HCT116 (cell line): ENCODE measurements at regions not wholly inside any gene's neighbourhood (a gene's known extent, or its start where the extent isn't known, plus 50 kb on each side); places are given as distances from the start of the nearest gene placed in this dataset.

ENCODE experiments used
- ATAC-seq: fragments of 200-7000 bp; cut with Tn5 transposase; 2 replicates; pipeline ENCODE4 v1.9.1; 2020; ENCODE audit warnings: mild to moderate bottlenecking, moderate library complexity
- BruUV-seq: library from RNA; stranded (reverse); fragments of 400-500 nt; replicated peaks from 2 replicates; lab custom pipeline; 2021; lab: Mats Ljungman, UMichigan
- CTCF ChIA-PET: fragments of 300-600 bp; sonication (Branson Sonifier 250); formaldehyde crosslinking; loops from one replicate; lab custom pipeline; 2021; ENCODE audit warnings: antibody characterized with exemption; lab: Charles Lee
- POLR2A ChIA-PET: fragments of 300-600, 350-600 bp; sonication (Branson Sonifier 250); formaldehyde crosslinking; loops from one replicate; lab custom pipeline; 2021; ENCODE audit warnings: antibody characterized with exemption; lab: Charles Lee
- RAD21 ChIA-PET, 2 experiments: fragments of 300-600 bp; sonication (Branson Sonifier 250); formaldehyde crosslinking; loops; one replicate each; lab custom pipeline; 2023; ENCODE audit warnings: low total read pairs in 2 of 2; ENCODE audit not compliant: uncharacterized antibody in 2 of 2, unreplicated experiment in 2 of 2, low non-redundant PET in 1 of 2; lab: Charles Lee
- DNase-seq: peaks from one replicate; pipeline ENCODE4 v3.0.0-alpha.2; 2010; ENCODE audit warnings: low read depth, low spot score
- H2AFZ ChIP-seq: fragments of 200-600 bp; shearing (Covaris generic), sonication (generic); 2 replicates; pipeline ENCODE4 v1.6.1; 2017; ENCODE audit warnings: low read depth, mixed run types, mixed read lengths, antibody characterized with exemption, low read length; ENCODE audit not compliant: poor library complexity, severe bottlenecking
- H3K27ac ChIP-seq: 2 replicates; pipeline ENCODE4 v1.5.1; 2012; ENCODE audit warnings: low read depth, low read length
- H3K27me3 ChIP-seq: fragments of 200-600 bp; sonication (generic); 2 replicates; pipeline ENCODE4 v1.6.1; 2016; ENCODE audit warnings: mixed run types, low read length, mixed read lengths; ENCODE audit not compliant: insufficient read depth
- H3K36me3 ChIP-seq, 2 experiments: fragments of 200-500 bp in 1 of 2; fragments of 200-600 bp in 1 of 2; sonication (Bioruptor generic) in 1 of 2; sonication (generic) in 1 of 2; 2 replicates each; pipeline versions ENCODE4 v1.5.1 to v1.6.1; 2014 to 2016; ENCODE audit warnings: low read length in 2 of 2, inconsistent platforms in 1 of 2, mixed read lengths in 1 of 2, mixed run types in 1 of 2; ENCODE audit not compliant: insufficient read depth in 2 of 2, control insufficient read depth in 1 of 2
- H3K4me1 ChIP-seq, 2 experiments: fragments of 200-600 bp in 1 of 2; sonication (generic) in 1 of 2; 2 replicates each; pipeline versions ENCODE4 v1.5.1 to v1.6.1; 2012 to 2017; ENCODE audit warnings: low read length in 2 of 2, inconsistent platforms in 1 of 2, mild to moderate bottlenecking in 1 of 2, mixed read lengths in 1 of 2, mixed run types in 1 of 2, moderate library complexity in 1 of 2; ENCODE audit not compliant: insufficient read depth in 2 of 2, control insufficient read depth in 1 of 2
- H3K4me2 ChIP-seq: fragments of 200-600 bp; sonication (generic); 2 replicates; pipeline ENCODE4 v1.6.1; 2017; ENCODE audit warnings: mixed run types, low read length, mixed read lengths
- H3K4me3 ChIP-seq, 2 experiments: fragments of 200-600 bp in 1 of 2; sonication (generic) in 1 of 2; replicated peaks in 1 of 2; 2 replicates each; pipeline ENCODE4 v1.5.1; 2011 to 2016; ENCODE audit warnings: low read length in 2 of 2, control low read depth in 1 of 2, low read depth in 1 of 2, mild to moderate bottlenecking in 1 of 2, mixed read lengths in 1 of 2, mixed run types in 1 of 2
- H3K79me2 ChIP-seq: fragments of 200-600 bp; sonication (generic); 2 replicates; pipeline ENCODE4 v1.6.1; 2017; ENCODE audit warnings: mild to moderate bottlenecking, mixed run types, low read length, moderate library complexity, mixed read lengths; ENCODE audit not compliant: insufficient read depth
- H3K9ac ChIP-seq: fragments of 200-600 bp; sonication (generic); 2 replicates; pipeline ENCODE4 v1.6.1; 2016; ENCODE audit warnings: low read length, mixed read lengths
- H3K9me2 ChIP-seq: fragments of 200-600 bp; sonication (generic), shearing (Covaris generic); 2 replicates; pipeline ENCODE4 v1.6.1; 2017; ENCODE audit warnings: mixed run types, mild to moderate bottlenecking, moderate library complexity; ENCODE audit not compliant: insufficient read depth
- H3K9me3 ChIP-seq, 2 experiments: fragments of 200-500 bp in 1 of 2; fragments of 200-600 bp in 1 of 2; sonication (Bioruptor generic) in 1 of 2; sonication (generic) in 1 of 2; 2 replicates each; pipeline ENCODE4 v1.6.1; 2014 to 2017; ENCODE audit warnings: low read length in 2 of 2, mixed read lengths in 2 of 2, inconsistent platforms in 1 of 2, low read depth in 1 of 2, mild to moderate bottlenecking in 1 of 2, mixed run types in 1 of 2, moderate library complexity in 1 of 2; ENCODE audit not compliant: control insufficient read depth in 1 of 2, insufficient read depth in 1 of 2
- H4K20me1 ChIP-seq: fragments of 200-600 bp; sonication (generic), shearing (Covaris generic); 2 replicates; pipeline ENCODE4 v1.6.1; 2017; ENCODE audit warnings: mixed run types, mild to moderate bottlenecking, moderate library complexity; ENCODE audit not compliant: insufficient read depth
- ATF3 ChIP-seq: IDR thresholded peaks from 2 replicates; pipeline ENCODE4 v1.6.1; 2012
- CBX3 ChIP-seq: IDR thresholded peaks from 2 replicates; pipeline ENCODE4 v1.6.1; 2012; ENCODE audit warnings: low read depth
- EGR1 ChIP-seq: IDR thresholded peaks from 2 replicates; pipeline ENCODE4 v1.6.1; 2012; ENCODE audit warnings: low read depth
- EZH2 ChIP-seq: fragments of 200-600 bp; sonication (generic); IDR thresholded peaks from 2 replicates; pipeline ENCODE4 v1.6.1; 2017; ENCODE audit warnings: antibody characterized with exemption, mixed run types
- EZH2phosphoT487 ChIP-seq: fragments of 200-600 bp; IDR thresholded peaks from 2 replicates; pipeline ENCODE4 v1.6.1; 2018; ENCODE audit warnings: antibody characterized with exemption, borderline replicate concordance
- FOSL1 ChIP-seq: IDR thresholded peaks from 2 replicates; pipeline ENCODE4 v1.6.1; 2012; ENCODE audit warnings: low read depth
- MAX ChIP-seq: IDR thresholded peaks from 2 replicates; pipeline ENCODE4 v1.6.1; 2012
- POLR2AphosphoS5 ChIP-seq: IDR thresholded peaks from 2 replicates; pipeline ENCODE4 v1.6.1; 2011; ENCODE audit warnings: mild to moderate bottlenecking, low read depth, low read length, moderate library complexity
- REST ChIP-seq: IDR thresholded peaks from 2 replicates; pipeline ENCODE4 v1.6.1; 2012; ENCODE audit warnings: low read depth
- SP1 ChIP-seq: IDR thresholded peaks from 2 replicates; pipeline ENCODE4 v1.6.1; 2012; ENCODE audit warnings: low read depth
- SRF ChIP-seq: IDR thresholded peaks from 2 replicates; pipeline ENCODE4 v1.6.1; 2012; ENCODE audit warnings: low read depth
- TCF7L2 ChIP-seq: IDR thresholded peaks from 2 replicates; pipeline ENCODE4 v1.7.0; 2011; ENCODE audit warnings: borderline replicate concordance, inconsistent platforms; ENCODE audit not compliant: insufficient read depth, insufficient read length; ENCODE audit errors: extremely low read depth
- ZBTB33 ChIP-seq: IDR thresholded peaks from 2 replicates; pipeline ENCODE4 v1.6.1; 2011; ENCODE audit warnings: mild to moderate bottlenecking, low read length, moderate library complexity; ENCODE audit not compliant: insufficient replicate concordance; ENCODE audit errors: extremely low read depth
- intact Hi-C: fragments of 100-400 bp; cut with micrococcal nuclease; formaldehyde crosslinking; loops from 2 replicates; pipeline ENCODE4 v1.10.0; 2022

GRCh38 chr1:203937678-203938330 lies 76.4 kb downstream of the SNRPE start:
- POLR2A ChIA-PET = no interaction called here
- Histone ChIP-seq H3K9me3 (no peaks in the 10 kb centered on the region), H3K36me3 (no peaks in the 10 kb centered on the region), H3K79me2 (no peaks in the 10 kb centered on the region), H3K9me2 (no peaks in the 10 kb centered on the region), H3K27me3 (peaks cover 6% of the 10 kb centered on the region; the same call in 1 of the 2 replicates), H3K27ac (no peak overlapping the region), H3K4me2 (no peak overlapping the region), H3K9ac (no peak overlapping the region), H2AFZ (no peak overlapping the region), H3K4me1 (no peaks in the 10 kb centered on the region), H4K20me1 (no peaks in the 10 kb centered on the region), H3K4me3 (no peak overlapping the region)
- ATAC-seq = no peak
- intact Hi-C loops = no loop called here
- no peak for TF ChIP-seq SP1
- no peak for TF ChIP-seq ZBTB33
- TF ChIP-seq POLR2AphosphoS5 = no peak
- RAD21 ChIA-PET = no interaction called here
- CTCF ChIA-PET = no interaction called here
- DNase-seq = no peak
- no TSS peak for BruUV-seq

GRCh38 chr1:203944651-203945404 lies 83.4 kb downstream of the SNRPE start:
- Histone ChIP-seq H3K9me2 (no peaks in the 10 kb centered on the region), H3K4me1 (no peaks in the 10 kb centered on the region), H3K4me3 (no peak overlapping the region), H2AFZ (no peak overlapping the region), H3K79me2 (no peaks in the 10 kb centered on the region), H3K4me2 (no peak overlapping the region), H3K27me3 (no peaks in the 10 kb centered on the region), H3K27ac (no peak overlapping the region), H3K9ac (no peak overlapping the region)
- ChIA-PET RAD21 (no interaction called here), POLR2A (no interaction called here), CTCF (no interaction called here)
- DNase-seq = no peak
- BruUV-seq = no TSS peak
- intact Hi-C loops = no loop called here
- ATAC-seq = no peak
- TF ChIP-seq REST = no peak
- TF ChIP-seq EZH2 = no peak
- no peak for TF ChIP-seq FOSL1
- no peak for TF ChIP-seq EGR1
- no peak for TF ChIP-seq SRF
- TF ChIP-seq TCF7L2 = no peak
- no peak for TF ChIP-seq MAX
- no peak for TF ChIP-seq EZH2phosphoT487
- TF ChIP-seq CBX3 = no peak
- TF ChIP-seq ATF3 = no peak
- TF ChIP-seq, all 23 proteins: peak for 0
- no peaks in the 10 kb centered on the region for H3K9me3 ChIP-seq
- no peaks in the 10 kb centered on the region for H3K36me3 ChIP-seq
- no peaks in the 10 kb centered on the region for H4K20me1 ChIP-seq
